PC-3 (cell line): ENCODE measurements at regions not wholly inside any gene's neighbourhood (a gene's known extent, or its start where the extent isn't known, plus 50 kb on each side); places are given as distances from the start of the nearest gene placed in this dataset.
"Not testable (repeated sequence)": the region's sequence is repeated elsewhere in the genome, so short reads cannot be mapped to it uniquely, and the experiment has no call there.

ENCODE experiments used
- ATAC-seq: fragments of 200-7000 bp; cut with Tn5 transposase; 2 replicates; pipeline ENCODE4 v1.9.1; 2020; ENCODE audit warnings: mild to moderate bottlenecking, moderate library complexity
- BruUV-seq: library from RNA; stranded (reverse); fragments of 400-500 nt; replicated peaks from 2 replicates; lab custom pipeline; 2021; lab: Mats Ljungman, UMichigan
- CTCF ChIA-PET: fragments of 300-600 bp; sonication (Branson Sonifier 250); formaldehyde crosslinking; loops from one replicate; lab custom pipeline; 2022; ENCODE audit warnings: antibody characterized with exemption; lab: Charles Lee
- POLR2A ChIA-PET: fragments of 300-600 bp; sonication (Branson Sonifier 250); formaldehyde crosslinking; loops from one replicate; lab custom pipeline; 2022; ENCODE audit warnings: antibody characterized with exemption; ENCODE audit not compliant: unreplicated experiment; lab: Charles Lee
- DNase-seq: peaks from one replicate; pipeline ENCODE4 v3.0.0-alpha.2; 2015
- H2AFZ ChIP-seq: fragments of 300-600 bp; sonication (generic); 2 replicates; pipeline ENCODE4 v1.6.0; 2016; ENCODE audit warnings: antibody characterized with exemption, low read length
- H3F3A ChIP-seq: fragments of 300-600 bp; sonication (generic); one replicate; pipeline ENCODE4 v1.6.0; 2017; ENCODE audit warnings: antibody characterized with exemption, low read length, control low read depth, mild to moderate bottlenecking; ENCODE audit not compliant: unreplicated experiment
- H3K27ac ChIP-seq: fragments of 300-600 bp; sonication (generic); 2 replicates; pipeline ENCODE4 v1.5.1; 2016; ENCODE audit warnings: mild to moderate bottlenecking, low read length
- H3K27me3 ChIP-seq: fragments of 300-600 bp; sonication (generic); 2 replicates; pipeline ENCODE4 v1.6.1; 2016; ENCODE audit warnings: low read length, mixed read lengths
- H3K36me3 ChIP-seq: fragments of 300-600 bp; sonication (generic); 2 replicates; pipeline ENCODE4 v1.6.1; 2016; ENCODE audit warnings: low read depth, mixed run types, low read length, mixed read lengths
- H3K4me1 ChIP-seq: fragments of 300-600 bp; sonication (generic); 2 replicates; pipeline ENCODE4 v1.5.1; 2016; ENCODE audit warnings: low read length; ENCODE audit not compliant: insufficient read depth
- H3K4me2 ChIP-seq: fragments of 300-600 bp; sonication (generic); 2 replicates; pipeline ENCODE4 v1.6.0; 2016; ENCODE audit warnings: low read length
- H3K4me3 ChIP-seq: fragments of 300-600 bp; sonication (generic); 2 replicates; pipeline ENCODE4 v1.5.1; 2016; ENCODE audit warnings: mild to moderate bottlenecking, low read length, mixed read lengths
- H3K79me2 ChIP-seq: fragments of 300-600 bp; sonication (generic); 2 replicates; pipeline ENCODE4 v1.6.1; 2017; ENCODE audit warnings: low read length, mixed read lengths
- H3K9ac ChIP-seq: fragments of 300-600 bp; sonication (generic); 2 replicates; pipeline ENCODE4 v1.6.0; 2016; ENCODE audit warnings: mild to moderate bottlenecking, low read length
- H3K9me2 ChIP-seq: fragments of 300-600 bp; sonication (generic); replicated peaks from 2 replicates; pipeline ENCODE4 v1.6.1; 2016; ENCODE audit warnings: mixed run types, low read length, mixed read lengths
- H3K9me3 ChIP-seq: fragments of 300-600 bp; sonication (generic); 2 replicates; pipeline ENCODE4 v1.6.1; 2016; ENCODE audit warnings: low read length, mixed read lengths
- H4K20me1 ChIP-seq: fragments of 300-600 bp; sonication (generic); 2 replicates; pipeline ENCODE4 v1.6.1; 2016; ENCODE audit warnings: low read length, mixed read lengths
- EZH2 ChIP-seq: fragments of 300-600 bp; sonication (generic); IDR thresholded peaks from one replicate; pipeline ENCODE4 v1.6.1; 2017; ENCODE audit warnings: antibody characterized with exemption, mild to moderate bottlenecking, low read length; ENCODE audit not compliant: unreplicated experiment
- EZH2phosphoT487 ChIP-seq: fragments of 300-600 bp; sonication (generic); IDR thresholded peaks from 2 replicates; pipeline ENCODE4 v1.6.1; 2018; ENCODE audit warnings: mild to moderate bottlenecking, antibody characterized with exemption, low read length, borderline replicate concordance
- intact Hi-C: fragments of 100-400 bp; cut with micrococcal nuclease; formaldehyde crosslinking; loops from 2 replicates; pipeline ENCODE4 v1.9.0; 2023
- TF ChIP-seq, protein P1 (sequence below): fragments of 300-600 bp; sonication (generic); conservative IDR thresholded peaks from 2 replicates; pipeline ENCODE4 v1.5.1; 2017; ENCODE audit warnings: antibody characterized with exemption, low read depth, mild to moderate bottlenecking, low read length

GRCh38 chr18:34534642-34535041 is 175.5 kb upstream of the DTNA start:
- DNase-seq, H3K9me3 ChIP-seq, H3K4me1 ChIP-seq, H3K9me2 ChIP-seq, CTCF ChIA-PET, H3K79me2 ChIP-seq, H2AFZ ChIP-seq, POLR2A ChIA-PET, H3K27me3 ChIP-seq, ATAC-seq, H3K27ac ChIP-seq, intact Hi-C loops, H3F3A ChIP-seq, BruUV-seq, H4K20me1 ChIP-seq, H3K36me3 ChIP-seq, H3K4me3 ChIP-seq, H3K4me2 ChIP-seq, H3K9ac ChIP-seq: not testable (repeated sequence)

DNA sequence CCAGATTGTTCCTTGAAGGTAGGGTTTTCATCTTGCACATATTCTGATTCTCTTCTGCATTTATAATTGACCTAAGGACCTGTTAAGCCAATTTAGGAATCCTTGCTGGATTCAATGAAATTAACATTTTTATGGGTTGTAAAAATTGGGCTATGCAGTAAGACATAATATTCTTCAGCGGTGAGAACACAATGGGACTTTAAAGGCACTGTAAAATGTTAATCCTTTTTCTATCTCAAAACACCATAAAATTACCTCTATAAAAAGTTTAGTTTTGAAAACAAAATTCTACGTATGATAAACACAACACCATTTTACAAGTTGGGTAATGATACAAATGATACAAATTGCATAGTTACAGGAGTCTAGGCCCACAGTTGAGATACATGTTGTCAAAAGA is 169.2 kb upstream of the DTNA start:
- ATAC-seq (no peak), DNase-seq (no peak)
- TF ChIP-seq EZH2 (no peak), EZH2phosphoT487 (no peak)
- TF ChIP-seq, protein P1, sequence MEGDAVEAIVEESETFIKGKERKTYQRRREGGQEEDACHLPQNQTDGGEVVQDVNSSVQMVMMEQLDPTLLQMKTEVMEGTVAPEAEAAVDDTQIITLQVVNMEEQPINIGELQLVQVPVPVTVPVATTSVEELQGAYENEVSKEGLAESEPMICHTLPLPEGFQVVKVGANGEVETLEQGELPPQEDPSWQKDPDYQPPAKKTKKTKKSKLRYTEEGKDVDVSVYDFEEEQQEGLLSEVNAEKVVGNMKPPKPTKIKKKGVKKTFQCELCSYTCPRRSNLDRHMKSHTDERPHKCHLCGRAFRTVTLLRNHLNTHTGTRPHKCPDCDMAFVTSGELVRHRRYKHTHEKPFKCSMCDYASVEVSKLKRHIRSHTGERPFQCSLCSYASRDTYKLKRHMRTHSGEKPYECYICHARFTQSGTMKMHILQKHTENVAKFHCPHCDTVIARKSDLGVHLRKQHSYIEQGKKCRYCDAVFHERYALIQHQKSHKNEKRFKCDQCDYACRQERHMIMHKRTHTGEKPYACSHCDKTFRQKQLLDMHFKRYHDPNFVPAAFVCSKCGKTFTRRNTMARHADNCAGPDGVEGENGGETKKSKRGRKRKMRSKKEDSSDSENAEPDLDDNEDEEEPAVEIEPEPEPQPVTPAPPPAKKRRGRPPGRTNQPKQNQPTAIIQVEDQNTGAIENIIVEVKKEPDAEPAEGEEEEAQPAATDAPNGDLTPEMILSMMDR = no peak
- ChIA-PET POLR2A (no interaction called here), CTCF (no interaction called here)
- no peaks in the 10 kb centered on the region for H4K20me1 ChIP-seq
- H2AFZ ChIP-seq = no peak overlapping the region
- no peak overlapping the region for H3K27ac ChIP-seq
- H3K79me2 ChIP-seq = no peaks in the 10 kb centered on the region
- H3K4me2 ChIP-seq = no peak overlapping the region
- no peaks in the 10 kb centered on the region for H3K27me3 ChIP-seq
- BruUV-seq = no TSS peak
- no peaks in the 10 kb centered on the region for H3K9me2 ChIP-seq
- no peak overlapping the region for H3K4me3 ChIP-seq
- H3F3A ChIP-seq = no peaks in the 10 kb centered on the region
- H3K4me1 ChIP-seq = no peaks in the 10 kb centered on the region
- no peak overlapping the region for H3K9ac ChIP-seq
- intact Hi-C loops = no loop called here
- H3K9me3 ChIP-seq = no peaks in the 10 kb centered on the region
- H3K36me3 ChIP-seq = no peaks in the 10 kb centered on the region

DNA sequence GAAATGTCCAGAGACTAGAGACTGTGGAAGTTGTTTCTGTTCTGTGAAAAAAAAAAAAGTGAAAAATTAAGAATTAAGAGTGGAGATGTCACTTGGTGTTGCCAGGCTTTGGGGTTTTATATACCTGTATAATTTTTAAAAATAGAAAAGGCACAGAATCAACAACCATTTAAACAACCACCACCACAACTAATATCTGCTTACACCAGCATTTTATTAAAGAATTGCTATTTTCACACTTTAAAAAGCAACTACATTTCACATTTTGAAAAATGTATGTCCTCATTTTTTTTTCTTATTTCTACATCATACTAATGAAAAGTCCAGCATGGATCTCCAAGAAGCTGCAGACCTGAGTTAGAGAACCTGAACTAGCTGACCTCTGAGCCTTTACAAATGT is 167.5 kb upstream of the DTNA start:
- no peak for ATAC-seq

GRCh38 chr18:34543356-34543755 is 166.7 kb upstream of the DTNA start:
- CTCF ChIA-PET = no interaction called here
- no TSS peak for BruUV-seq
- POLR2A ChIA-PET = no interaction called here
- H2AFZ ChIP-seq = no peak overlapping the region
- intact Hi-C loops = no loop called here
- TF ChIP-seq EZH2 (no peak), EZH2phosphoT487 (no peak)
- TF ChIP-seq, protein P1 = no peak
- no peak overlapping the region for H3K9ac ChIP-seq
- H3K4me1 ChIP-seq = no peaks in the 10 kb centered on the region
- H3K9me3 ChIP-seq = no peaks in the 10 kb centered on the region
- H3K36me3 ChIP-seq = no peaks in the 10 kb centered on the region
- H3F3A ChIP-seq = no peaks in the 10 kb centered on the region
- H3K4me2 ChIP-seq = no peak overlapping the region
- no peak overlapping the region for H3K27ac ChIP-seq
- no peak overlapping the region for H3K4me3 ChIP-seq
- H3K79me2 ChIP-seq = no peaks in the 10 kb centered on the region
- DNase-seq (no peak), ATAC-seq (no peak)
- no peaks in the 10 kb centered on the region for H3K9me2 ChIP-seq
- no peaks in the 10 kb centered on the region for H4K20me1 ChIP-seq
- H3K27me3 ChIP-seq = no peaks in the 10 kb centered on the region

More for the DNA sequence above, 167.5 kb upstream of the DTNA start:
- Histone ChIP-seq H3K9me3 (no peaks in the 10 kb centered on the region), H3K4me3 (no peak overlapping the region), H3K27me3 (no peaks in the 10 kb centered on the region), H3K9me2 (no peaks in the 10 kb centered on the region), H3K4me2 (no peak overlapping the region), H2AFZ (no peak overlapping the region), H4K20me1 (no peaks in the 10 kb centered on the region), H3K27ac (no peak overlapping the region), H3K36me3 (no peaks in the 10 kb centered on the region), H3K79me2 (no peaks in the 10 kb centered on the region), H3K4me1 (no peaks in the 10 kb centered on the region), H3F3A (no peaks in the 10 kb centered on the region), H3K9ac (no peak overlapping the region)
- intact Hi-C loops = no loop called here
- POLR2A ChIA-PET = no interaction called here
- BruUV-seq = no TSS peak
- TF ChIP-seq EZH2 = no peak
- no peak for DNase-seq
- CTCF ChIA-PET = no interaction called here
